ENCODE measurements at regions not wholly inside any gene's neighbourhood (a gene's known extent, or its start where the extent isn't known, plus 50 kb on each side); places are given as distances from the start of the nearest gene placed in this dataset.

DNA sequence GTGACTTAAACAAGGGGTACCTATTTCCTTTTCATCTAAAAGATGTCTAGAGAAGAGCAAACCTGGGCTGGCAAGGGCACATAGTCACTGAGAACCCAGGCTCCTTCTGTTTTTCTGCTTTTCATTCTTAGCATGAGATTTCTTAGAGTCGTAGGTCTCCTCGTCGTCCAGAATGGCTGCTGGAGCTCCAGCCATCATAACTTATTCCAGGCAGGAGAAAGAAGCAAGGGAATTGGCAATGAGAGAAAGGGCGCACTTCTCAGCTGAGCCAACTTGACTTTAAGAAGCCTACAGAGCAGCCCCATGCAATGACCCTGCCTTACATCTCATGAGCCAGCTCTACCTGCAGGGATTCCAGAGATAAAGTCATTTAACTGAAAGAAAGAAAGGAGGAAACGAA lies 213.4 kb downstream of the BMP7 start:
- H3K27me3 ChIP-seq (ENCODE audit: control insufficient read depth in 1 of 2, insufficient read depth in 2 of 2, low read length in 2 of 2): peaks cover 0 to 2% of the 10 kb centered on the region in 2 experiments
- Mint-ChIP-seq H3K4me1 (ENCODE audit: low read depth) (no peaks in the 10 kb centered on the region), H3K27ac (no peak overlapping the region), H3K4me3 (no peak overlapping the region), H3K36me3 (ENCODE audit: low read depth) (no peaks in the 10 kb centered on the region), H3K27me3 (peaks cover 17% of the 10 kb centered on the region), H3K9me3 (no peaks in the 10 kb centered on the region)
- no peak overlapping the region for H3K4me3 ChIP-seq (ENCODE audit: low read length)
- ChIA-PET POLR2A (no interaction called here), CTCF (no interaction called here)
- H3K4me1 ChIP-seq (ENCODE audit: insufficient read depth, low read length): no peaks in the 10 kb centered on the region
- ATAC-seq (ENCODE audit: poor library complexity) (no peak), DNase-seq (no peak)
- H3K27ac ChIP-seq (ENCODE audit: low read depth in 1 of 2, low read length in 2 of 2): no peak overlapping the region
- no peaks in the 10 kb centered on the region for H3K36me3 ChIP-seq (ENCODE audit: insufficient read depth, low read length)
- intact Hi-C loops (cut with DNase I, micrococcal nuclease): no loop called here
- TF ChIP-seq, protein P1, sequence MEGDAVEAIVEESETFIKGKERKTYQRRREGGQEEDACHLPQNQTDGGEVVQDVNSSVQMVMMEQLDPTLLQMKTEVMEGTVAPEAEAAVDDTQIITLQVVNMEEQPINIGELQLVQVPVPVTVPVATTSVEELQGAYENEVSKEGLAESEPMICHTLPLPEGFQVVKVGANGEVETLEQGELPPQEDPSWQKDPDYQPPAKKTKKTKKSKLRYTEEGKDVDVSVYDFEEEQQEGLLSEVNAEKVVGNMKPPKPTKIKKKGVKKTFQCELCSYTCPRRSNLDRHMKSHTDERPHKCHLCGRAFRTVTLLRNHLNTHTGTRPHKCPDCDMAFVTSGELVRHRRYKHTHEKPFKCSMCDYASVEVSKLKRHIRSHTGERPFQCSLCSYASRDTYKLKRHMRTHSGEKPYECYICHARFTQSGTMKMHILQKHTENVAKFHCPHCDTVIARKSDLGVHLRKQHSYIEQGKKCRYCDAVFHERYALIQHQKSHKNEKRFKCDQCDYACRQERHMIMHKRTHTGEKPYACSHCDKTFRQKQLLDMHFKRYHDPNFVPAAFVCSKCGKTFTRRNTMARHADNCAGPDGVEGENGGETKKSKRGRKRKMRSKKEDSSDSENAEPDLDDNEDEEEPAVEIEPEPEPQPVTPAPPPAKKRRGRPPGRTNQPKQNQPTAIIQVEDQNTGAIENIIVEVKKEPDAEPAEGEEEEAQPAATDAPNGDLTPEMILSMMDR (IDR thresholded peaks at IDR 0.05): no peak
- H3K9me3 ChIP-seq (ENCODE audit: control insufficient read depth in 1 of 2, insufficient read depth in 1 of 2, low read length in 2 of 2): peaks cover 5 to 23% of the 10 kb centered on the region in 2 experiments

DNA sequence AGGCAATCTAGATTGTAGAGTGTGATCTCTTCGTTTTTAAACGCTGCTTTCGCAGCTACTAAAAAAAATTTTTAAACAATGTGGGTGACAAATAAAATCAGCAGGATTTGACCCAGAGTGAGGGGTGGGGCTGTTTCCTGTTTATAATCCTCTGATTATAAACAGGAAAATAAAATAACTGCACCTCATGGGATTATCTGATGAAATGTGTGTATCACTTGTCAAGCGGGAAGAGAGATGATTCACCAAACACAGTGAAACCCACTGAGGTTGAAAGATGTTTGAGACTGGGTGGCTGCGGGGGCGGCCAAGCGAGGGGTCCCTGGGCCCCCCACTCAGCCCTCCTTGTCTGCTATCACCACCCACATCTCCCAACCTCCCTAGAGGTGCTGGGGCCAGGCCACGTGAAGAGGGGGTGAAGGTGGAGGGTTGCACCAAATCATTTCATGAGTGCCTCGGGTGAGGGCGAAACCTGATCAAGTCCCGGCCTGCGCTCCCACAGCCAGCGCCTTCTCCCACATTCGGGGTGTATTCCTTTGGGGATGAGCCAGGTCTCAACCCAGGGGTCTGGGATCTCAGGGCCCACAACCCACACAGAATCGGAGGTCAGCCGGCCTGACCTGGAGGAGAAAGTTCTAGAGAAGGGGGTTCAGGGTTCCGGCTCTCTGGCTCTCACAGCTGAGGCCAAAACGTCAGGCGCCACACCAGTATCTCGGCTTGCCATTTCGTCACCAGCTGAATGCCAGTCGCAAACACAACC lies 212.5 kb downstream of the BMP7 start:
- H3K36me3 ChIP-seq (ENCODE audit: insufficient read depth, low read length): no peaks in the 10 kb centered on the region
- Mint-ChIP-seq H3K36me3 (ENCODE audit: low read depth) (no peaks in the 10 kb centered on the region), H3K4me1 (ENCODE audit: low read depth) (no peaks in the 10 kb centered on the region), H3K27me3 (peaks cover 21% of the 10 kb centered on the region), H3K4me3 (no peak overlapping the region), H3K27ac (no peak overlapping the region), H3K9me3 (no peaks in the 10 kb centered on the region)
- TF ChIP-seq, protein P1 (IDR thresholded peaks at IDR 0.05): no peak
- peaks cover 0 to 2% of the 10 kb centered on the region in 2 experiments for H3K27me3 ChIP-seq (ENCODE audit: control insufficient read depth in 1 of 2, insufficient read depth in 2 of 2, low read length in 2 of 2)
- H3K9me3 ChIP-seq (ENCODE audit: control insufficient read depth in 1 of 2, insufficient read depth in 1 of 2, low read length in 2 of 2): peaks cover 5 to 18% of the 10 kb centered on the region in 2 experiments
- no peak overlapping the region for H3K27ac ChIP-seq (ENCODE audit: low read depth in 1 of 2, low read length in 2 of 2)
- intact Hi-C loops (cut with DNase I, micrococcal nuclease): no loop called here
- DNase-seq: no peak
- ATAC-seq (ENCODE audit: poor library complexity): no peak
- CTCF ChIA-PET: no interaction called here
- POLR2A ChIA-PET: no interaction called here
- no peaks in the 10 kb centered on the region for H3K4me1 ChIP-seq (ENCODE audit: insufficient read depth, low read length)
- H3K4me3 ChIP-seq (ENCODE audit: low read length): no peak overlapping the region

DNA sequence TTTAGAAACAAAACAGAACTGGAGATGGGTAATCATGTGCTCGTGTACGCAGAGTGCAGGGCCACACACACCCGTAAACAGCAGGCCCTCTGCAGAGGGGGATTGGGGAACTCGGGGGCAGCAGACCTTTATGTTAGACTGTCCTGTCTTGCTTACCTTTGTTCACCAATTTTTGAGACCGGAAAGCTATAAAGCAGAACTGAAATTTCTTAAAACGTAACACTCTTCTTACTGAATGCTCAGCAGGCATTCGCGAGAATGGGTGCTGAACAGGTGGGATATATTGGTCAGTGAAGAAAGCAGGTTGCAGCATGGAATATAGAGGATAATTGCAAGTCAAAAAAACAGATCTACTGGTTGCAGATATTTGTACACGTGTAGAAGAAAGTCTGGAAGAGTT lies 211.1 kb downstream of the BMP7 start:
- DNase-seq (no peak), ATAC-seq (ENCODE audit: poor library complexity) (no peak)
- intact Hi-C loops (cut with DNase I, micrococcal nuclease): no loop called here
- peaks cover 5 to 15% of the 10 kb centered on the region in 2 experiments for H3K9me3 ChIP-seq (ENCODE audit: control insufficient read depth in 1 of 2, insufficient read depth in 1 of 2, low read length in 2 of 2)
- H3K36me3 ChIP-seq (ENCODE audit: insufficient read depth, low read length): no peaks in the 10 kb centered on the region
- no peak overlapping the region for H3K27ac ChIP-seq (ENCODE audit: low read depth in 1 of 2, low read length in 2 of 2)
- ChIA-PET POLR2A (no interaction called here), CTCF (no interaction called here)
- TF ChIP-seq, protein P1 (IDR thresholded peaks at IDR 0.05): no peak
- no peaks in the 10 kb centered on the region for H3K4me1 Mint-ChIP-seq (ENCODE audit: low read depth)
- H3K4me3 ChIP-seq (ENCODE audit: low read length): no peak overlapping the region
- H3K36me3 Mint-ChIP-seq (ENCODE audit: low read depth): no peaks in the 10 kb centered on the region
- peaks cover 0 to 3% of the 10 kb centered on the region in 2 experiments for H3K27me3 ChIP-seq (ENCODE audit: control insufficient read depth in 1 of 2, insufficient read depth in 2 of 2, low read length in 2 of 2)
- H3K27ac Mint-ChIP-seq: no peak overlapping the region
- no peaks in the 10 kb centered on the region for H3K9me3 Mint-ChIP-seq
- no peak overlapping the region for H3K4me3 Mint-ChIP-seq
- H3K27me3 Mint-ChIP-seq: peaks cover 21% of the 10 kb centered on the region
- no peaks in the 10 kb centered on the region for H3K4me1 ChIP-seq (ENCODE audit: insufficient read depth, low read length)

All from CD4-positive, alpha-beta T cell (primary cell).